ENCODE measurements at regions not wholly inside any gene's neighbourhood (a gene's known extent, or its start where the extent isn't known, plus 50 kb on each side); places are given as distances from the start of the nearest gene placed in this dataset.
A peak's percentile ranks its signal among the peaks of the same experiment; 100 is the strongest.

GRCh38 chr7:10889266-10889898 is 84.3 kb upstream of the PHF14 start:
- DNase-seq (ENCODE audit: low read depth) = peak; percentile 60

- DNase-seq (ENCODE audit: low read depth) = no peak
Observed at GRCh38 chr7:10908600-10908999, 65.1 kb upstream of the PHF14 start.

GRCh38 chr7:10910447-10910846 is 63.2 kb upstream of the PHF14 start:
- no peak for DNase-seq (ENCODE audit: low read depth)

- no peak for DNase-seq (ENCODE audit: low read depth)
Observed at GRCh38 chr7:10912077-10912476, 61.6 kb upstream of the PHF14 start.

- no peak for DNase-seq (ENCODE audit: low read depth)
Observed at GRCh38 chr7:10913457-10913856, 60.2 kb upstream of the PHF14 start.

- no peak for DNase-seq (ENCODE audit: low read depth)
Observed at GRCh38 chr7:10918093-10918590, 55.5 kb upstream of the PHF14 start.

- no peak for DNase-seq (ENCODE audit: low read depth)
Observed at GRCh38 chr7:10919923-10920322, 53.7 kb upstream of the PHF14 start.
